GM23338 (cell line): ENCODE measurements at regions not wholly inside any gene's neighbourhood (a gene's known extent, or its start where the extent isn't known, plus 50 kb on each side); places are given as distances from the start of the nearest gene placed in this dataset.

Source experiments
- ATAC-seq: fragments of 200-7000 bp; cut with Tn5 transposase; 3 replicates; pipeline ENCODE4 v1.9.1; 2020
- DNase-seq: peaks from one replicate; pipeline ENCODE4 v3.0.0-alpha.2; 2015; ENCODE audit warnings: low spot score
- H2AFZ ChIP-seq: fragments of 200-600 bp; sonication (generic); 2 replicates; pipeline ENCODE4 v1.8.0; 2016; ENCODE audit warnings: antibody characterized with exemption, mild to moderate bottlenecking, moderate library complexity
- H3F3A ChIP-seq: fragments of 200-600 bp; sonication (generic); replicated peaks from 2 replicates; pipeline ENCODE4 v1.8.0; 2017; ENCODE audit warnings: antibody characterized with exemption, mixed run types, low read depth
- H3K27ac ChIP-seq: fragments of 200-600 bp; sonication (generic); 2 replicates; pipeline ENCODE4 v1.6.1; 2016; ENCODE audit warnings: low read depth
- H3K27me3 ChIP-seq: fragments of 200-600 bp; sonication (generic); 2 replicates; pipeline ENCODE4 v1.8.0; 2016; ENCODE audit warnings: mild to moderate bottlenecking, mixed run types, moderate library complexity; ENCODE audit not compliant: insufficient read depth
- H3K36me3 ChIP-seq: fragments of 200-600 bp; sonication (generic); 2 replicates; pipeline ENCODE4 v1.8.0; 2016; ENCODE audit warnings: mild to moderate bottlenecking; ENCODE audit not compliant: insufficient read depth
- H3K4me1 ChIP-seq: fragments of 200-600 bp; sonication (generic); 2 replicates; pipeline ENCODE4 v1.8.0; 2016; ENCODE audit warnings: mild to moderate bottlenecking, moderate library complexity; ENCODE audit not compliant: insufficient read depth
- H3K4me2 ChIP-seq: fragments of 200-600 bp; sonication (generic); 2 replicates; pipeline ENCODE4 v1.7.1; 2017; ENCODE audit warnings: mixed run types
- H3K4me3 ChIP-seq: fragments of 200-600 bp; sonication (generic); 2 replicates; pipeline ENCODE4 v1.6.1; 2016; ENCODE audit warnings: mixed run types
- H3K79me2 ChIP-seq: fragments of 200-600 bp; sonication (generic); replicated peaks from 2 replicates; pipeline ENCODE4 v1.8.0; 2017; ENCODE audit warnings: mild to moderate bottlenecking; ENCODE audit not compliant: insufficient read depth
- H3K9me2 ChIP-seq: fragments of 200-600 bp; sonication (generic); 2 replicates; pipeline ENCODE4 v1.8.0; 2017; ENCODE audit not compliant: insufficient read depth
- H4K20me1 ChIP-seq: fragments of 200-600 bp; sonication (generic); replicated peaks from 2 replicates; pipeline ENCODE4 v1.8.0; 2017; ENCODE audit warnings: mild to moderate bottlenecking; ENCODE audit not compliant: insufficient read depth
- H3K27ac Mint-ChIP-seq: 2 replicates; pipeline ENCODE4 v1.8.0; 2020; ENCODE audit warnings: inconsistent platforms, mild to moderate bottlenecking, moderate library complexity, mixed read lengths
- H3K27me3 Mint-ChIP-seq: 3 replicates; pipeline ENCODE4 v1.8.0; 2022; ENCODE audit warnings: low read depth, mild to moderate bottlenecking, moderate library complexity, mixed read lengths, inconsistent platforms; ENCODE audit not compliant: insufficient read depth, poor library complexity
- H3K36me3 Mint-ChIP-seq: 3 replicates; pipeline ENCODE4 v1.8.0; 2021; ENCODE audit warnings: low read depth, mild to moderate bottlenecking, inconsistent platforms, moderate library complexity, mixed read lengths
- H3K4me1 Mint-ChIP-seq: 3 replicates; pipeline ENCODE4 v1.8.0; 2020; ENCODE audit warnings: mild to moderate bottlenecking, inconsistent platforms, mixed read lengths
- H3K4me3 Mint-ChIP-seq: 3 replicates; pipeline ENCODE4 v1.8.0; 2021; ENCODE audit warnings: moderate library complexity, mild to moderate bottlenecking, inconsistent platforms, mixed read lengths
- H3K9me3 Mint-ChIP-seq: 3 replicates; pipeline ENCODE4 v1.8.0; 2020; ENCODE audit warnings: moderate library complexity, mild to moderate bottlenecking, inconsistent platforms, mixed read lengths
- CREB1 ChIP-seq: fragments of 250-450 bp; sonication (Bioruptor Pico); IDR thresholded peaks from 2 replicates; pipeline ENCODE4 v1.5.0; 2020; ENCODE audit warnings: low read depth, mild to moderate bottlenecking, moderate library complexity
- NANOG ChIP-seq: IDR thresholded peaks from 2 replicates; pipeline ENCODE4 v1.6.1; 2016; ENCODE audit warnings: antibody characterized with exemption, borderline replicate concordance
- POLR2AphosphoS5 ChIP-seq: IDR thresholded peaks from 2 replicates; pipeline ENCODE4 v1.6.1; 2016; ENCODE audit warnings: antibody characterized with exemption, low read depth
- STAT1 ChIP-seq: IDR thresholded peaks from one replicate; pipeline ENCODE4 v1.6.1; 2016; ENCODE audit warnings: antibody characterized with exemption; ENCODE audit not compliant: unreplicated experiment
- ZNF114 ChIP-seq: fragments of 250-450 bp; sonication (Bioruptor Pico); IDR thresholded peaks from 2 replicates; pipeline ENCODE4 v1.5.0; 2020; ENCODE audit warnings: mild to moderate bottlenecking, moderate library complexity
- TF ChIP-seq, protein P1 (sequence below): IDR thresholded peaks from 2 replicates; pipeline ENCODE4 v1.6.1; 2016; ENCODE audit warnings: antibody characterized with exemption
- TF ChIP-seq, protein P2 (sequence below): fragments of 250-450 bp; sonication (Bioruptor Pico); IDR thresholded peaks from 2 replicates; pipeline ENCODE4 v1.5.0; 2020; ENCODE audit warnings: mild to moderate bottlenecking, moderate library complexity
- TF ChIP-seq, protein P3 (sequence below): IDR thresholded peaks from one replicate; pipeline ENCODE4 v1.6.1; 2018; ENCODE audit warnings: antibody characterized with exemption; ENCODE audit not compliant: unreplicated experiment

DNA sequence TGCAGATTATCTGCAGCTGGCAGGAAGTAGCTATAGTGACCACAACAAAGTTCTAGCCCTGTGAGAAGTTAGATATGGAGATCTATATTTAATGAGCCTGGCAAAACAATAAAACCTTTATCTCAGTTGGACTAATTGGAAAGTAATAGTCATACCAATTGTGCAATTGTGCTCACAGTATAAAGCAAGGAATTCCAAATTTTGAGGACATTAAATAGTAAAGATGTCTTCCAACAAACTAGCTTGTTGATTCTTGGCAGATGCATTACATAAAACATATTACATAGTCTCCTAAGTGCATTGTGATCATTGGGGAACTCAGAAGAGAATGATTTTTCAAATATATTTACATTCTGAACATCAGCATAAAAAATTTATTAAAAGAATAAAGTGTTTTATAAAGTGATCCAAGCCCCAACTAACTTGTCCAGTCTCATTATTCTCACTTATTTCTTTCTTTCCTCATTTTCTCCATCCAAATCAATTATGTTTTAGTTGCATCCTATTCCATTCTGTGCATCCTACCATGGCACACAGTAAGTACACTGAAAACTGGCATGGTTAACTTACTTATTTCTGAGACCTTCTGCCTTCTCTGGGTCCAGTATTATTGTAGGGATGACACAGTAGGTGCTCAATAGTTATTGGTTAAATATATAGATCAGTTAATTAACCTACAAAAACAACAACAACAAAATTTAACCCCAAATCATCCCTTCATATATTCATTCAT lies 977.2 kb upstream of the NUDT12 start:
- Histone ChIP-seq H4K20me1 (no peaks in the 10 kb centered on the region), H3K79me2 (no peaks in the 10 kb centered on the region), H3K27me3 (no peaks in the 10 kb centered on the region), H3K4me2 (no peak overlapping the region), H3K9me2 (peaks cover 8% of the 10 kb centered on the region; the same call in 1 of the 2 replicates), H3F3A (no peaks in the 10 kb centered on the region), H3K4me3 (no peak overlapping the region), H3K4me1 (peaks cover 11% of the 10 kb centered on the region), H2AFZ (no peak overlapping the region), H3K27ac (no peak overlapping the region), H3K36me3 (no peaks in the 10 kb centered on the region)
- Mint-ChIP-seq H3K36me3 (no peaks in the 10 kb centered on the region; the same call in 2 of the 3 replicates), H3K4me3 (no peak overlapping the region), H3K4me1 (peaks cover 5% of the 10 kb centered on the region; the same call in 2 of the 3 replicates), H3K27ac (no peak overlapping the region), H3K9me3 (no peaks in the 10 kb centered on the region), H3K27me3 (no peaks in the 10 kb centered on the region)
- TF ChIP-seq NANOG, result no peak
- no peak for TF ChIP-seq POLR2AphosphoS5
- TF ChIP-seq, protein P1, sequence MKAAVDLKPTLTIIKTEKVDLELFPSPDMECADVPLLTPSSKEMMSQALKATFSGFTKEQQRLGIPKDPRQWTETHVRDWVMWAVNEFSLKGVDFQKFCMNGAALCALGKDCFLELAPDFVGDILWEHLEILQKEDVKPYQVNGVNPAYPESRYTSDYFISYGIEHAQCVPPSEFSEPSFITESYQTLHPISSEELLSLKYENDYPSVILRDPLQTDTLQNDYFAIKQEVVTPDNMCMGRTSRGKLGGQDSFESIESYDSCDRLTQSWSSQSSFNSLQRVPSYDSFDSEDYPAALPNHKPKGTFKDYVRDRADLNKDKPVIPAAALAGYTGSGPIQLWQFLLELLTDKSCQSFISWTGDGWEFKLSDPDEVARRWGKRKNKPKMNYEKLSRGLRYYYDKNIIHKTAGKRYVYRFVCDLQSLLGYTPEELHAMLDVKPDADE, result no peak
- no peak for DNase-seq
- no peak for ATAC-seq

DNA sequence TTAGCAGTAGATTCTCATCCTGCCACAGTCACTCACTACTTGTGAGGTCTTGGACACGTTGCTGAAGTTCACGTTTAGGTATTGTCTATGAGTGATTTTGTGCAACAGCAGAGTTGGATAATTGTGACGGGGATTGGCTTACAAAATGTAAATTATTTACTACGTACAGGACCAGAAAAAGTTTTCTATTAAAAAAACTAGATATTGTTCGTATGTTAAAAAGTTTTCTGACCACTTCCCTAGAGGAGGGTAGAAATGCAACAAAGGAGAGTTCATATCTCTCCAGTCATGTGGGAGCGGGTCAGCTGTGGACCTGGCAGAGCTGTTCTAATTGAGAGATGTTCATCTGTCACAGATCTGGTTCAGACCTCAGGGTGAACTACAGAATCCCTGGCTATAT lies 976.1 kb upstream of the NUDT12 start:
- Histone ChIP-seq H3K9me2 (peaks cover 8% of the 10 kb centered on the region; the same call in 1 of the 2 replicates), H3K4me3 (no peak overlapping the region), H3K27me3 (no peaks in the 10 kb centered on the region), H3K4me2 (no peak overlapping the region), H3K4me1 (peaks cover 11% of the 10 kb centered on the region), H3F3A (no peaks in the 10 kb centered on the region), H3K79me2 (no peaks in the 10 kb centered on the region), H2AFZ (no peak overlapping the region), H3K36me3 (no peaks in the 10 kb centered on the region), H3K27ac (no peak overlapping the region), H4K20me1 (no peaks in the 10 kb centered on the region)
- Mint-ChIP-seq H3K9me3 (no peaks in the 10 kb centered on the region), H3K36me3 (no peaks in the 10 kb centered on the region; the same call in 2 of the 3 replicates), H3K27me3 (no peaks in the 10 kb centered on the region), H3K4me3 (no peak overlapping the region), H3K27ac (no peak overlapping the region), H3K4me1 (peaks cover 5% of the 10 kb centered on the region; the same call in 2 of the 3 replicates)
- ATAC-seq, result no peak
- DNase-seq, result no peak
- TF ChIP-seq ZNF114 (no peak), NANOG (no peak), STAT1 (no peak), POLR2AphosphoS5 (no peak), CREB1 (CRISPR knock-in tag) (no peak)
- TF ChIP-seq, protein P2, sequence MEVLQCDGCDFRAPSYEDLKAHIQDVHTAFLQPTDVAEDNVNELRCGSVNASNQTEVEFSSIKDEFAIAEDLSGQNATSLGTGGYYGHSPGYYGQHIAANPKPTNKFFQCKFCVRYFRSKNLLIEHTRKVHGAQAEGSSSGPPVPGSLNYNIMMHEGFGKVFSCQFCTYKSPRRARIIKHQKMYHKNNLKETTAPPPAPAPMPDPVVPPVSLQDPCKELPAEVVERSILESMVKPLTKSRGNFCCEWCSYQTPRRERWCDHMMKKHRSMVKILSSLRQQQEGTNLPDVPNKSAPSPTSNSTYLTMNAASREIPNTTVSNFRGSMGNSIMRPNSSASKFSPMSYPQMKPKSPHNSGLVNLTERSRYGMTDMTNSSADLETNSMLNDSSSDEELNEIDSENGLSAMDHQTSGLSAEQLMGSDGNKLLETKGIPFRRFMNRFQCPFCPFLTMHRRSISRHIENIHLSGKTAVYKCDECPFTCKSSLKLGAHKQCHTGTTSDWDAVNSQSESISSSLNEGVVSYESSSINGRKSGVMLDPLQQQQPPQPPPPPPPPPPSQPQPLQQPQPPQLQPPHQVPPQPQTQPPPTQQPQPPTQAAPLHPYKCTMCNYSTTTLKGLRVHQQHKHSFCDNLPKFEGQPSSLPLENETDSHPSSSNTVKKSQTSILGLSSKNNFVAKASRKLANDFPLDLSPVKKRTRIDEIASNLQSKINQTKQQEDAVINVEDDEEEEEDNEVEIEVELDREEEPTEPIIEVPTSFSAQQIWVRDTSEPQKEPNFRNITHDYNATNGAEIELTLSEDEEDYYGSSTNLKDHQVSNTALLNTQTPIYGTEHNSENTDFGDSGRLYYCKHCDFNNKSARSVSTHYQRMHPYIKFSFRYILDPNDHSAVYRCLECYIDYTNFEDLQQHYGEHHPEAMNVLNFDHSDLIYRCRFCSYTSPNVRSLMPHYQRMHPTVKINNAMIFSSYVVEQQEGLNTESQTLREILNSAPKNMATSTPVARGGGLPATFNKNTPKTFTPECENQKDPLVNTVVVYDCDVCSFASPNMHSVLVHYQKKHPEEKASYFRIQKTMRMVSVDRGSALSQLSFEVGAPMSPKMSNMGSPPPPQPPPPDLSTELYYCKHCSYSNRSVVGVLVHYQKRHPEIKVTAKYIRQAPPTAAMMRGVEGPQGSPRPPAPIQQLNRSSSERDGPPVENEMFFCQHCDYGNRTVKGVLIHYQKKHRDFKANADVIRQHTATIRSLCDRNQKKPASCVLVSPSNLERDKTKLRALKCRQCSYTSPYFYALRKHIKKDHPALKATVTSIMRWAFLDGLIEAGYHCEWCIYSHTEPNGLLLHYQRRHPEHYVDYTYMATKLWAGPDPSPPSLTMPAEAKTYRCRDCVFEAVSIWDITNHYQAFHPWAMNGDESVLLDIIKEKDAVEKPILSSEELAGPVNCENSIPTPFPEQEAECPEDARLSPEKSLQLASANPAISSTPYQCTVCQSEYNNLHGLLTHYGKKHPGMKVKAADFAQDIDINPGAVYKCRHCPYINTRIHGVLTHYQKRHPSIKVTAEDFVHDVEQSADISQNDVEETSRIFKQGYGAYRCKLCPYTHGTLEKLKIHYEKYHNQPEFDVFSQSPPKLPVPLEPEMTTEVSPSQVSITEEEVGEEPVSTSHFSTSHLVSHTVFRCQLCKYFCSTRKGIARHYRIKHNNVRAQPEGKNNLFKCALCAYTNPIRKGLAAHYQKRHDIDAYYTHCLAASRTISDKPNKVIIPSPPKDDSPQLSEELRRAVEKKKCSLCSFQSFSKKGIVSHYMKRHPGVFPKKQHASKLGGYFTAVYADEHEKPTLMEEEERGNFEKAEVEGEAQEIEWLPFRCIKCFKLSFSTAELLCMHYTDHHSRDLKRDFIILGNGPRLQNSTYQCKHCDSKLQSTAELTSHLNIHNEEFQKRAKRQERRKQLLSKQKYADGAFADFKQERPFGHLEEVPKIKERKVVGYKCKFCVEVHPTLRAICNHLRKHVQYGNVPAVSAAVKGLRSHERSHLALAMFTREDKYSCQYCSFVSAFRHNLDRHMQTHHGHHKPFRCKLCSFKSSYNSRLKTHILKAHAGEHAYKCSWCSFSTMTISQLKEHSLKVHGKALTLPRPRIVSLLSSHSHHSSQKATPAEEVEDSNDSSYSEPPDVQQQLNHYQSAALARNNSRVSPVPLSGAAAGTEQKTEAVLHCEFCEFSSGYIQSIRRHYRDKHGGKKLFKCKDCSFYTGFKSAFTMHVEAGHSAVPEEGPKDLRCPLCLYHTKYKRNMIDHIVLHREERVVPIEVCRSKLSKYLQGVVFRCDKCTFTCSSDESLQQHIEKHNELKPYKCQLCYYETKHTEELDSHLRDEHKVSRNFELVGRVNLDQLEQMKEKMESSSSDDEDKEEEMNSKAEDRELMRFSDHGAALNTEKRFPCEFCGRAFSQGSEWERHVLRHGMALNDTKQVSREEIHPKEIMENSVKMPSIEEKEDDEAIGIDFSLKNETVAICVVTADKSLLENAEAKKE (CRISPR knock-in tag), result no peak
- TF ChIP-seq, protein P3, sequence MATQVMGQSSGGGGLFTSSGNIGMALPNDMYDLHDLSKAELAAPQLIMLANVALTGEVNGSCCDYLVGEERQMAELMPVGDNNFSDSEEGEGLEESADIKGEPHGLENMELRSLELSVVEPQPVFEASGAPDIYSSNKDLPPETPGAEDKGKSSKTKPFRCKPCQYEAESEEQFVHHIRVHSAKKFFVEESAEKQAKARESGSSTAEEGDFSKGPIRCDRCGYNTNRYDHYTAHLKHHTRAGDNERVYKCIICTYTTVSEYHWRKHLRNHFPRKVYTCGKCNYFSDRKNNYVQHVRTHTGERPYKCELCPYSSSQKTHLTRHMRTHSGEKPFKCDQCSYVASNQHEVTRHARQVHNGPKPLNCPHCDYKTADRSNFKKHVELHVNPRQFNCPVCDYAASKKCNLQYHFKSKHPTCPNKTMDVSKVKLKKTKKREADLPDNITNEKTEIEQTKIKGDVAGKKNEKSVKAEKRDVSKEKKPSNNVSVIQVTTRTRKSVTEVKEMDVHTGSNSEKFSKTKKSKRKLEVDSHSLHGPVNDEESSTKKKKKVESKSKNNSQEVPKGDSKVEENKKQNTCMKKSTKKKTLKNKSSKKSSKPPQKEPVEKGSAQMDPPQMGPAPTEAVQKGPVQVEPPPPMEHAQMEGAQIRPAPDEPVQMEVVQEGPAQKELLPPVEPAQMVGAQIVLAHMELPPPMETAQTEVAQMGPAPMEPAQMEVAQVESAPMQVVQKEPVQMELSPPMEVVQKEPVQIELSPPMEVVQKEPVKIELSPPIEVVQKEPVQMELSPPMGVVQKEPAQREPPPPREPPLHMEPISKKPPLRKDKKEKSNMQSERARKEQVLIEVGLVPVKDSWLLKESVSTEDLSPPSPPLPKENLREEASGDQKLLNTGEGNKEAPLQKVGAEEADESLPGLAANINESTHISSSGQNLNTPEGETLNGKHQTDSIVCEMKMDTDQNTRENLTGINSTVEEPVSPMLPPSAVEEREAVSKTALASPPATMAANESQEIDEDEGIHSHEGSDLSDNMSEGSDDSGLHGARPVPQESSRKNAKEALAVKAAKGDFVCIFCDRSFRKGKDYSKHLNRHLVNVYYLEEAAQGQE, result no peak
- TF ChIP-seq, protein P1, result no peak
